GM12875 (cell line): ENCODE measurements at regions not wholly inside any gene's neighbourhood (a gene's known extent, or its start where the extent isn't known, plus 50 kb on each side); places are given as distances from the start of the nearest gene placed in this dataset.

ENCODE experiments used
- H3K4me3 ChIP-seq: one replicate; pipeline ENCODE4 v1.5.1; 2011; ENCODE audit warnings: low read depth, low read length, control low read depth
- TF ChIP-seq, protein P1 (sequence below): IDR thresholded peaks from 2 replicates; pipeline ENCODE4 v1.5.1; 2011; ENCODE audit warnings: low read depth, mild to moderate bottlenecking, control low read depth, inconsistent platforms, low read length, moderate library complexity, borderline replicate concordance; ENCODE audit not compliant: insufficient read depth

DNA sequence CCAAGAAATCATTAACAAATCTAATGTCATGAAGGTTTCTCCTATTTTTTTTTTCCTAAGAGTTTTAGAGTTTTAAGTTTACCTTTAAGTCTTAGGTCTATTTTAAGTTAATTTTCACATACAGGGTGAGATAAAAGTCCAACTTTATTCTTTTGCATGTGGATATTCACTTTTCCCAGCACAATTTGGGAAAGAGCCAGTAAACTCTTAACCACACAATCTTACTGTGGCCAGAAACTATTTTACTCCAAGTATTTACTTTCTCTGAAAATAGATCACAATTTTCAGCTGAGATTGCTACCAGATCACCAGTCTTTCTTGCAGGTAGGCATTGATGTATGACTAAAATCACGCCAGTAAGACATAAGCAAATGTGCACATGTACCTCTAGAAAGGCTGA, 728.5 kb downstream of the TNS3 start:
- TF ChIP-seq, protein P1, sequence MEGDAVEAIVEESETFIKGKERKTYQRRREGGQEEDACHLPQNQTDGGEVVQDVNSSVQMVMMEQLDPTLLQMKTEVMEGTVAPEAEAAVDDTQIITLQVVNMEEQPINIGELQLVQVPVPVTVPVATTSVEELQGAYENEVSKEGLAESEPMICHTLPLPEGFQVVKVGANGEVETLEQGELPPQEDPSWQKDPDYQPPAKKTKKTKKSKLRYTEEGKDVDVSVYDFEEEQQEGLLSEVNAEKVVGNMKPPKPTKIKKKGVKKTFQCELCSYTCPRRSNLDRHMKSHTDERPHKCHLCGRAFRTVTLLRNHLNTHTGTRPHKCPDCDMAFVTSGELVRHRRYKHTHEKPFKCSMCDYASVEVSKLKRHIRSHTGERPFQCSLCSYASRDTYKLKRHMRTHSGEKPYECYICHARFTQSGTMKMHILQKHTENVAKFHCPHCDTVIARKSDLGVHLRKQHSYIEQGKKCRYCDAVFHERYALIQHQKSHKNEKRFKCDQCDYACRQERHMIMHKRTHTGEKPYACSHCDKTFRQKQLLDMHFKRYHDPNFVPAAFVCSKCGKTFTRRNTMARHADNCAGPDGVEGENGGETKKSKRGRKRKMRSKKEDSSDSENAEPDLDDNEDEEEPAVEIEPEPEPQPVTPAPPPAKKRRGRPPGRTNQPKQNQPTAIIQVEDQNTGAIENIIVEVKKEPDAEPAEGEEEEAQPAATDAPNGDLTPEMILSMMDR: no peak
- no peak overlapping the region for H3K4me3 ChIP-seq

DNA sequence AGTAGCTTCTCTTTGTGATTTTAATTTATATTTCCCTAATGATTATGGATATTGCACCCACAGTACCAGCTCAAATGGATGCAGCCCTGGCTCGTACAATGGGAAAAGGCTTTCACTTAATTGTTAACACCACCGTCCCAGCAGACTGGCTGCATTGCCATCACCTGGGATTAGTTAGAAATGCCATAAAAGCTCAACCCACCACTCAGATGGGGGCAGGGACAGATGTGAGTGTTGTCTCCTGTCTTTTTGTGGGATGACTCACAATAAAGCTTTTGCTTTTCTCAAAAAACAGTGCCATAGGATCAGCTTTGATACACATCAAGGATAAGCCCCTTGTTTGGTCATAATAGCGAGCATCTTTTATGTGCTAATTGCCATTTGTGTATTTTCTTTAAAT, 729.1 kb downstream of the TNS3 start:
- H3K4me3 ChIP-seq: no peak overlapping the region
- TF ChIP-seq, protein P1: no peak

DNA sequence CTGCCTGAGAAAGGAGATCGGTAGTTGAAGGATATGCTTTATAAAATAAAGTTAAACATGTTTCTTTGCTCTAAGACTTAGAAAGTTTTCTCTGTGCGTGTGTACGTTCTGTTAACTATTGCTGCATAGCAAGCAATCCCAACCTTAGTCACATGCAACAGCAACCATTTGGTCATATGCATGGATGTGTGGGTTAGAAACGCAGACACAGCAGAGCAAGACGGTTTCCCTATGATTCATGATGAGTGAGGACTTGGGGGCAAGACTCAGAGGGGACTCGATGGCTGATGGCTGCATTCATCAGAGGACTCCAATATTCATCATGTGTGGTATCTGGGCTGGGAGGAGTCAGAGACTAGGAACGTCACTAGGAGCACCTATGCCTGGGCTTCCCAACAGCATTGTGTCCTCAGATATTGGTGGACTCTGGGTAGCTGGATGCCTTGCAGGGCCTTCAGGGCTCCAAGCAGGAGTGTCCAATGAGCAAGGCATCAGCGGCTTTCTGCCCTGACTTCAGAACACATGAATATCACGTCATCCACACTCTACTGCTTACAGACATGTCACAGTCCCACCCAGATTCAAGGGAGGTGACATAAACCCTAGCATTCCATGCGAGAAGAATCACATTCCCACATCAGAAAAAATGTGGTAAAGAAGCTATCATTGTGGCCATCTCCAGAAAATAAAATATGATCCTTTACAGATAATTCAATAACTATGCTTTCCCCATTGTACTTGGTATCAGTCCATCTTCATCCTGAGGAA, 731.2 kb downstream of the TNS3 start:
- no peak overlapping the region for H3K4me3 ChIP-seq
- TF ChIP-seq, protein P1: no peak

DNA sequence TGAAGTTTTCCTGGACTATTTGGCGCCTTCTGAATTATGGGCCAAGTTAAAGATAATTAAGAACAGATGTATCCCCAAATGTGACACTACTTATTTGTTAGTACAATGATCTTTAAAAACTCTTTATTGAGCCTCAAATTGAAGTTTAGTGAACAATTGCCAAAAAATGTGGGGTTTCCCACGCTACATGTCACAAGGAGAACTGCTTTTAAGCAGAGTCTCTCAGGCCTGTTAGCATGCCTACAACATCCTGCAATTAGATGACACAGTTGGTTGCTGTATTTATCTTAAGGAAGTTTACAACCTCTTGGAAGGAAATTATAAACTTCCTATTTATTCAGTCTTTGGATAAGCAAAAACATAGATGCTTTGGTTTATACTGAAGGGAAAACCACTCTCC, 733.0 kb downstream of the TNS3 start:
- TF ChIP-seq, protein P1: no peak
- no peak overlapping the region for H3K4me3 ChIP-seq

DNA sequence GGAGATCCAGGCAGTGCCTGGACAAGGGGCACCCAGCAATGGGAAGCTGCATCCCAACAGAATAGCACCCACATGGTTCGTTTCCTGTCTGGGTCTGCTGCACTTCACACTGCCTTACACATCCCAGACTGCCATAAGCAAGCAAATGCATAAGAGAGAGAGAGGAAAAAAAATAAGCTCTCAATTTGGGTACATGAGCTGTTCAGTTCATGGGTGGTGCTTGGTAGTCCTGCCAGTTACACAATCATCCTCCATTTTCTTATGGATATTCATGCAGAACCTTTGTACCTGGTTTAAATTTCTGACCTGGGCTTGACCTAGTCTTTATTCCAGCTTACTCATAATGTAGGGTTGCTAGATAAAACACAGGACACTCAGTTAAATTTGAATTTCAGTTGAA, 733.6 kb downstream of the TNS3 start:
- no peak overlapping the region for H3K4me3 ChIP-seq
- TF ChIP-seq, protein P1: no peak

DNA sequence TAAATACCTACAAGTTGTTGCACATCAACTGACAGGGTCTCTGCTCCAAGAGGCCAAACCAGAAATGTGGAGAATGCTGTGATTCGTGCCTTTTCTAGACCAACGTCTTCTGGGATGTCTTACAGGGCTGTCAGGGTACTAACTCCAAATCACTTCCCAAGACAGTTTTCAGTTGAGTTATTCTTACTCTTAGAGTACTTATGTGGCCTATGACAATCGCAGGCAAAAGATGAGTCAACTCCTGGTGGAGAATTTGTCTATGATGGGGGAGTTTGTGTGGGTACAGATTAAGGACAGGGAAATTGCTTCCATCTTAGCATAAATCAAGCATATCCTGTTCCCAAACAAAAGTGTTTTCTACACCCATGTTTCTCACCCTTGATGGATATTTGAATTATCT, 734.8 kb downstream of the TNS3 start:
- H3K4me3 ChIP-seq: no peak overlapping the region

DNA sequence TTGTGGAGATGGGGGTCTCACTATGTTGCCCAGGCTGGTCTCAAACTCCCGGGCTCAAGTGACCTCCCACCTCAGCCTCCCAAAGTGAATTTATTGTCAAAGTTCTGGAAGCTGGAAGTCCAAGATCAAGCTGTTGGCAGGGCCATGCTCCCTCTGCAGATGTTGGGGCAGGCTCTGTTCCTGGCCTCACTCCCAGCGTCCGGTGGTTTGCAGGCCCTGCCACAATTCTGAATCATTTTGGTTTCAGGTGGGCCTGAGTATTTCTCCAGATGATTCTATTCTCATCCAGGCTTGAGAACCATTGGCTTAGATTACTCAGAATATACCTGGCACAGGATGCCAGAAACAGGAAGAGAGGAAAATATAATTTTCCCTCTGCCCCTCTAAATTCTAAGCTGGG, 737.4 kb downstream of the TNS3 start:
- no peak overlapping the region for H3K4me3 ChIP-seq
- TF ChIP-seq, protein P1: no peak

More for the DNA sequence above, 734.8 kb downstream of the TNS3 start:
- TF ChIP-seq, protein P1: no peak
